SK-N-SH treated with all-trans-retinoic acid at 6 μM for 48 hours (cell line): ENCODE measurements at regions not wholly inside any gene's neighbourhood (a gene's known extent, or its start where the extent isn't known, plus 50 kb on each side); places are given as distances from the start of the nearest gene placed in this dataset.

ENCODE experiments used
- ATAC-seq: fragments of 200-7000 bp; cut with Tn5 transposase; 3 replicates; pipeline ENCODE4 v1.9.1; 2020; ENCODE audit warnings: mild to moderate bottlenecking, moderate library complexity
- ARNTL ChIP-seq: fragments of 450-650 bp; formaldehyde crosslinking; IDR thresholded peaks from 2 replicates; pipeline ENCODE4 v1.5.0; 2020; ENCODE audit warnings: low read depth, mild to moderate bottlenecking, moderate library complexity, borderline replicate concordance
- BACH2 ChIP-seq: fragments of 250-450 bp; sonication (Bioruptor Pico); IDR thresholded peaks from 2 replicates; pipeline ENCODE4 v1.9.0; 2021; ENCODE audit warnings: mild to moderate bottlenecking, borderline replicate concordance
- CSDC2 ChIP-seq: fragments of 250-450 bp; sonication (Bioruptor Pico); IDR thresholded peaks from 2 replicates; pipeline ENCODE4 v1.5.0; 2020; ENCODE audit warnings: mild to moderate bottlenecking, moderate library complexity
- ESRRG ChIP-seq: fragments of 250-450 bp; sonication (Bioruptor Pico); IDR thresholded peaks from 2 replicates; pipeline ENCODE4 v1.6.1; 2021; ENCODE audit warnings: mild to moderate bottlenecking
- ISL1 ChIP-seq: fragments of 250-450 bp; sonication (Bioruptor Pico); IDR thresholded peaks from 2 replicates; pipeline ENCODE4 v2.1.2; 2022; ENCODE audit warnings: mild to moderate bottlenecking, moderate library complexity
- OSR1 ChIP-seq: fragments of 250-450 bp; sonication (Bioruptor Pico); IDR thresholded peaks from 2 replicates; pipeline ENCODE4 v1.8.0; 2022; ENCODE audit warnings: moderate library complexity, mild to moderate bottlenecking, inconsistent platforms
- PPARA ChIP-seq: fragments of 250-450 bp; sonication (Bioruptor Pico); IDR thresholded peaks from 2 replicates; pipeline ENCODE4 v1.5.0; 2020; ENCODE audit warnings: mild to moderate bottlenecking, borderline replicate concordance
- RARB ChIP-seq: fragments of 250-450 bp; sonication (Bioruptor Pico); IDR thresholded peaks from 2 replicates; pipeline ENCODE4 v1.8.0; 2021; ENCODE audit warnings: mild to moderate bottlenecking, moderate library complexity
- SNAI2 ChIP-seq: fragments of 250-450 bp; sonication (Bioruptor Pico); IDR thresholded peaks from 2 replicates; pipeline ENCODE4 v1.5.0; 2020; ENCODE audit warnings: mild to moderate bottlenecking, moderate library complexity
- TCF4 ChIP-seq: fragments of 250-450 bp; sonication (Bioruptor Pico); IDR thresholded peaks from 2 replicates; pipeline ENCODE4 v1.8.0; 2021; ENCODE audit warnings: mild to moderate bottlenecking, moderate library complexity, borderline replicate concordance
- ZC3H10 ChIP-seq: fragments of 250-450 bp; sonication (Bioruptor Pico); IDR thresholded peaks from 2 replicates; pipeline ENCODE4 v1.5.1; 2021; ENCODE audit warnings: mild to moderate bottlenecking, moderate library complexity
- ZNF565 ChIP-seq: fragments of 450-650 bp; formaldehyde crosslinking; conservative IDR thresholded peaks from 2 replicates; pipeline ENCODE4 v1.5.0; 2020; ENCODE audit warnings: low read depth, mild to moderate bottlenecking, moderate library complexity
- ZNF8 ChIP-seq: fragments of 450-650 bp; formaldehyde crosslinking; IDR thresholded peaks from 2 replicates; pipeline ENCODE4 v1.5.0; 2020; ENCODE audit warnings: mild to moderate bottlenecking, moderate library complexity
- TF ChIP-seq, protein P1 (sequence below): fragments of 250-450 bp; sonication (Bioruptor Pico); IDR thresholded peaks from 2 replicates; pipeline ENCODE4 v1.5.0; 2020; ENCODE audit warnings: mild to moderate bottlenecking, moderate library complexity
- TF ChIP-seq, protein P2 (sequence below): fragments of 250-450 bp; sonication (Bioruptor Pico); IDR thresholded peaks from 2 replicates; pipeline ENCODE4 v1.5.1; 2020; ENCODE audit warnings: low read depth, mild to moderate bottlenecking, moderate library complexity
- TF ChIP-seq, protein P3 (sequence below): fragments of 250-450 bp; sonication (Bioruptor Pico); IDR thresholded peaks from 2 replicates; pipeline ENCODE4 v1.5.1; 2021; ENCODE audit warnings: mild to moderate bottlenecking, moderate library complexity
- TF ChIP-seq, protein P4 (sequence below): fragments of 250-450 bp; sonication (Bioruptor Pico); IDR thresholded peaks from 2 replicates; pipeline ENCODE4 v1.8.0; 2021; ENCODE audit warnings: low read depth, mild to moderate bottlenecking, moderate library complexity, borderline replicate concordance
- TF ChIP-seq, protein P5 (sequence below): fragments of 250-450 bp; sonication (Bioruptor Pico); IDR thresholded peaks from 2 replicates; pipeline ENCODE4 v1.8.0; 2020; ENCODE audit warnings: mild to moderate bottlenecking, moderate library complexity, borderline replicate concordance

DNA sequence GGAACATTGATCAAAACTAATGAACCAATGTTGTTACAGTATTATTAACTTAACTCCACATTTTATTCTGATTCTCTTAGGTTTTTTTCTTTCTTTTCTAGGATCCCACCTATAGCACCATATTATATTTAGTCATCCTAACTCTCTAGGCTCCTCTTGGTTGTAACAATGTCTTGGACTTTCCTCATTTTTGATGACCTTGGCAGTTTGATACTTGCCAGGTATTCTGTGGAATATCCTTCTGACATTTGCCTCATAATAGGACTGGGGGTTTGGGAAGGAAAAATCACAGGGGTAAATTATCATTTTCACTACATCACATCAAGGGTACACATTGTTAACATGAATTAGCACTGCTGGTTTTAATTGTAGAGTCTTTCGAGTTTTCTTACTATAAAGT is 851.6 kb upstream of the SOX9 start (continued):
- TF ChIP-seq ZNF8 (CRISPR knock-in tag) (no peak), ZC3H10 (CRISPR knock-in tag) (no peak), RARB (CRISPR knock-in tag) (no peak)
- TF ChIP-seq, all 23 proteins: peak for 0

DNA sequence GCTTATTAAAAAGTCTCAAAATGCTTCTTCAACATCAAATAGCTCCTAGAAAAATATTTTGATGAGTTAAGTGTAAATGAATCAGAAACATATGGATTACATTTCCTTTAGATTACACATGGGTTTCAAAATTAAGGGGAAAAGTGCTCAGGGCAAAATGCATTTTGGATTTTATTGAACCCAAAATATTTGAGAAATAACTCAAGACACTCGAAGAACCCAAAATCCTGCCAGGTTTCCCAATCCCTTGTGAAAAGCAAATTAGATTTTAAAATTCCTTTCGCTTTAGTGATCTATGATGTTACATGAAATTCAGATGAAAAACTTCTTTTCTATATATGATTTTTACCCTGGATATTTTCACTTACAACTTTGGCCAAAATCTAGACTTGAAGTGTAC is 847.4 kb upstream of the SOX9 start:
- ATAC-seq = no peak
- no peak for TF ChIP-seq ZNF8 (CRISPR knock-in tag)
- TF ChIP-seq BACH2 (CRISPR knock-in tag) = no peak
- no peak for TF ChIP-seq ZNF565 (CRISPR knock-in tag)
- TF ChIP-seq OSR1 (CRISPR knock-in tag) = no peak
- TF ChIP-seq, all 23 proteins: peak for 0

DNA sequence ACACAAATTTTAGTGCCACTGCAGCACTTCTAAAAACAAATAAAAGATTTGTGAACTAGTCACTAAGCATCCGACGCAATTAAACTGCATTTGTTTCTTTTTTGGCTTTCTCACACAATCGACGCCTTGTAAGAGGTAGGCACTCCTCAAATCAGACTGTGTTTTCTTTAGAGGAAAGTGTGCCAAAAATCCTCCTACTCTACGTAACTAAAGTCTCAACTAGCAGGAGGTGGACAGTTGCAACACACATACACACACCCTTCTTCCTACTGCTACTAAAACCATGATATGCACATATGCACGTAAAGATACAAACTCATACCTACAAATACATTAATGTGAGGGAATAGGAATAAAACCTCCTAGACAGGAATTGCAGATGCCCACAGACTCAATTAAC is 844.7 kb upstream of the SOX9 start:
- TF ChIP-seq, protein P1, sequence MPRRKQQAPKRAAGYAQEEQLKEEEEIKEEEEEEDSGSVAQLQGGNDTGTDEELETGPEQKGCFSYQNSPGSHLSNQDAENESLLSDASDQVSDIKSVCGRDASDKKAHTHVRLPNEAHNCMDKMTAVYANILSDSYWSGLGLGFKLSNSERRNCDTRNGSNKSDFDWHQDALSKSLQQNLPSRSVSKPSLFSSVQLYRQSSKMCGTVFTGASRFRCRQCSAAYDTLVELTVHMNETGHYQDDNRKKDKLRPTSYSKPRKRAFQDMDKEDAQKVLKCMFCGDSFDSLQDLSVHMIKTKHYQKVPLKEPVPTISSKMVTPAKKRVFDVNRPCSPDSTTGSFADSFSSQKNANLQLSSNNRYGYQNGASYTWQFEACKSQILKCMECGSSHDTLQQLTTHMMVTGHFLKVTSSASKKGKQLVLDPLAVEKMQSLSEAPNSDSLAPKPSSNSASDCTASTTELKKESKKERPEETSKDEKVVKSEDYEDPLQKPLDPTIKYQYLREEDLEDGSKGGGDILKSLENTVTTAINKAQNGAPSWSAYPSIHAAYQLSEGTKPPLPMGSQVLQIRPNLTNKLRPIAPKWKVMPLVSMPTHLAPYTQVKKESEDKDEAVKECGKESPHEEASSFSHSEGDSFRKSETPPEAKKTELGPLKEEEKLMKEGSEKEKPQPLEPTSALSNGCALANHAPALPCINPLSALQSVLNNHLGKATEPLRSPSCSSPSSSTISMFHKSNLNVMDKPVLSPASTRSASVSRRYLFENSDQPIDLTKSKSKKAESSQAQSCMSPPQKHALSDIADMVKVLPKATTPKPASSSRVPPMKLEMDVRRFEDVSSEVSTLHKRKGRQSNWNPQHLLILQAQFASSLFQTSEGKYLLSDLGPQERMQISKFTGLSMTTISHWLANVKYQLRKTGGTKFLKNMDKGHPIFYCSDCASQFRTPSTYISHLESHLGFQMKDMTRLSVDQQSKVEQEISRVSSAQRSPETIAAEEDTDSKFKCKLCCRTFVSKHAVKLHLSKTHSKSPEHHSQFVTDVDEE (CRISPR knock-in tag) = no peak
- TF ChIP-seq, protein P2, sequence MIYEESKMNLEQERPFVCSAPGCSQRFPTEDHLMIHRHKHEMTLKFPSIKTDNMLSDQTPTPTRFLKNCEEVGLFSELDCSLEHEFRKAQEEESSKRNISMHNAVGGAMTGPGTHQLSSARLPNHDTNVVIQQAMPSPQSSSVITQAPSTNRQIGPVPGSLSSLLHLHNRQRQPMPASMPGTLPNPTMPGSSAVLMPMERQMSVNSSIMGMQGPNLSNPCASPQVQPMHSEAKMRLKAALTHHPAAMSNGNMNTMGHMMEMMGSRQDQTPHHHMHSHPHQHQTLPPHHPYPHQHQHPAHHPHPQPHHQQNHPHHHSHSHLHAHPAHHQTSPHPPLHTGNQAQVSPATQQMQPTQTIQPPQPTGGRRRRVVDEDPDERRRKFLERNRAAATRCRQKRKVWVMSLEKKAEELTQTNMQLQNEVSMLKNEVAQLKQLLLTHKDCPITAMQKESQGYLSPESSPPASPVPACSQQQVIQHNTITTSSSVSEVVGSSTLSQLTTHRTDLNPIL (CRISPR knock-in tag) = no peak
- TF ChIP-seq SNAI2 (CRISPR knock-in tag) (no peak), RARB (CRISPR knock-in tag) (no peak), ISL1 (CRISPR knock-in tag) (no peak), TCF4 (CRISPR knock-in tag) (no peak), CSDC2 (CRISPR knock-in tag) (no peak), ARNTL (CRISPR knock-in tag) (no peak), PPARA (no peak)
- TF ChIP-seq, protein P3, sequence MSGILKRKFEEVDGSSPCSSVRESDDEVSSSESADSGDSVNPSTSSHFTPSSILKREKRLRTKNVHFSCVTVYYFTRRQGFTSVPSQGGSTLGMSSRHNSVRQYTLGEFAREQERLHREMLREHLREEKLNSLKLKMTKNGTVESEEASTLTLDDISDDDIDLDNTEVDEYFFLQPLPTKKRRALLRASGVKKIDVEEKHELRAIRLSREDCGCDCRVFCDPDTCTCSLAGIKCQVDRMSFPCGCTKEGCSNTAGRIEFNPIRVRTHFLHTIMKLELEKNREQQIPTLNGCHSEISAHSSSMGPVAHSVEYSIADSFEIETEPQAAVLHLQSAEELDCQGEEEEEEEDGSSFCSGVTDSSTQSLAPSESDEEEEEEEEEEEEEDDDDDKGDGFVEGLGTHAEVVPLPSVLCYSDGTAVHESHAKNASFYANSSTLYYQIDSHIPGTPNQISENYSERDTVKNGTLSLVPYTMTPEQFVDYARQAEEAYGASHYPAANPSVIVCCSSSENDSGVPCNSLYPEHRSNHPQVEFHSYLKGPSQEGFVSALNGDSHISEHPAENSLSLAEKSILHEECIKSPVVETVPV = no peak
- TF ChIP-seq, protein P4, sequence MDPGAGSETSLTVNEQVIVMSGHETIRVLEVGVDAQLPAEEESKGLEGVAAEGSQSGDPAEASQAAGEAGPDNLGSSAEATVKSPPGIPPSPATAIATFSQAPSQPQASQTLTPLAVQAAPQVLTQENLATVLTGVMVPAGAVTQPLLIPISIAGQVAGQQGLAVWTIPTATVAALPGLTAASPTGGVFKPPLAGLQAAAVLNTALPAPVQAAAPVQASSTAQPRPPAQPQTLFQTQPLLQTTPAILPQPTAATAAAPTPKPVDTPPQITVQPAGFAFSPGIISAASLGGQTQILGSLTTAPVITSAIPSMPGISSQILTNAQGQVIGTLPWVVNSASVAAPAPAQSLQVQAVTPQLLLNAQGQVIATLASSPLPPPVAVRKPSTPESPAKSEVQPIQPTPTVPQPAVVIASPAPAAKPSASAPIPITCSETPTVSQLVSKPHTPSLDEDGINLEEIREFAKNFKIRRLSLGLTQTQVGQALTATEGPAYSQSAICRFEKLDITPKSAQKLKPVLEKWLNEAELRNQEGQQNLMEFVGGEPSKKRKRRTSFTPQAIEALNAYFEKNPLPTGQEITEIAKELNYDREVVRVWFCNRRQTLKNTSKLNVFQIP = no peak
- TF ChIP-seq, protein P5, sequence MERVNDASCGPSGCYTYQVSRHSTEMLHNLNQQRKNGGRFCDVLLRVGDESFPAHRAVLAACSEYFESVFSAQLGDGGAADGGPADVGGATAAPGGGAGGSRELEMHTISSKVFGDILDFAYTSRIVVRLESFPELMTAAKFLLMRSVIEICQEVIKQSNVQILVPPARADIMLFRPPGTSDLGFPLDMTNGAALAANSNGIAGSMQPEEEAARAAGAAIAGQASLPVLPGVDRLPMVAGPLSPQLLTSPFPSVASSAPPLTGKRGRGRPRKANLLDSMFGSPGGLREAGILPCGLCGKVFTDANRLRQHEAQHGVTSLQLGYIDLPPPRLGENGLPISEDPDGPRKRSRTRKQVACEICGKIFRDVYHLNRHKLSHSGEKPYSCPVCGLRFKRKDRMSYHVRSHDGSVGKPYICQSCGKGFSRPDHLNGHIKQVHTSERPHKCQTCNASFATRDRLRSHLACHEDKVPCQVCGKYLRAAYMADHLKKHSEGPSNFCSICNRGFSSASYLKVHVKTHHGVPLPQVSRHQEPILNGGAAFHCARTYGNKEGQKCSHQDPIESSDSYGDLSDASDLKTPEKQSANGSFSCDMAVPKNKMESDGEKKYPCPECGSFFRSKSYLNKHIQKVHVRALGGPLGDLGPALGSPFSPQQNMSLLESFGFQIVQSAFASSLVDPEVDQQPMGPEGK (CRISPR knock-in tag) = no peak
- no peak for ATAC-seq

DNA sequence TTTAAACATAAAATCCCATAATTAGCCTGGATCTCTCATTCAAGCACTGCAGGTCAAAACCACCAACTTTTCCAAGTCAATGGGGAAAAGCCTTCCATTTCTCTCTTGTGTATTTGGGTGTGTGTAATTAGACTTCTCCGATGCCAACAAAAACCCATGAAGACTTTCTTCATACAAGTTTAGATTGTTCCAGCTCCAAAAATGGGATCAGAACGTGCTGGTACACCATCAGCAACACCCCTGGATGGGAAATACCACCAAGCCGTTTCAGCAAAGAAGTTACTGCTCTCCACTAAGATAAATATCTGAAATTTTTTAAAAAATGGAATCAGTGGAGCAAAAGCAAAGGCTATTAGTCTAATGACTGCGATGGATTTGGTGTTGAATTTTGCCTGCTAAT is 837.3 kb upstream of the SOX9 start:
- TF ChIP-seq RARB (CRISPR knock-in tag) (no peak), ESRRG (CRISPR knock-in tag) (no peak)
- TF ChIP-seq, protein P4 = no peak
- TF ChIP-seq, all 23 proteins: peak for 0
- ATAC-seq = no peak
